Muscle layer of colon (tissue), 2 donors: ENCODE measurements at regions not wholly inside any gene's neighbourhood (a gene's known extent, or its start where the extent isn't known, plus 50 kb on each side); places are given as distances from the start of the nearest gene placed in this dataset.

Experiments
- H3K27ac ChIP-seq: one replicate; pipeline ENCODE4 v1.7.0; 2013; ENCODE audit warnings: low read depth, mild to moderate bottlenecking, low read length, moderate library complexity
- H3K27me3 ChIP-seq, 2 donors: one replicate each; pipeline ENCODE4 v1.7.0; 2013; ENCODE audit warnings: low read length in 2 of 2, mild to moderate bottlenecking in 2 of 2; ENCODE audit not compliant: insufficient read depth in 2 of 2, control insufficient read depth in 1 of 2
- H3K36me3 ChIP-seq: one replicate; pipeline ENCODE4 v1.7.0; 2013; ENCODE audit warnings: mild to moderate bottlenecking, low read length; ENCODE audit not compliant: insufficient read depth
- H3K4me1 ChIP-seq: one replicate; pipeline ENCODE4 v1.7.0; 2013; ENCODE audit warnings: mild to moderate bottlenecking, low read length; ENCODE audit not compliant: insufficient read depth
- H3K4me3 ChIP-seq, 2 donors: one replicate each; pipeline ENCODE4 v1.7.0; 2013; ENCODE audit warnings: low read length in 2 of 2, low read depth in 1 of 2, mild to moderate bottlenecking in 1 of 2, moderate library complexity in 1 of 2
- H3K9ac ChIP-seq: one replicate; pipeline ENCODE4 v1.7.0; 2013; ENCODE audit warnings: low read length
- H3K9me3 ChIP-seq: one replicate; pipeline ENCODE4 v1.7.0; 2013; ENCODE audit warnings: mild to moderate bottlenecking, low read length
- donor health status: abdominal sarcoma.
- donor health status: Adenocarcinoma of cecum.

GRCh38 chr2:147214914-147215313 lies 629.9 kb upstream of the ACVR2A start:
- H3K27me3 ChIP-seq: no peaks in the 10 kb centered on the region
- no peaks in the 10 kb centered on the region for H3K4me1 ChIP-seq
- no peak overlapping the region for H3K9ac ChIP-seq
- no peaks in the 10 kb centered on the region for H3K9me3 ChIP-seq
- no peak overlapping the region for H3K4me3 ChIP-seq
- H3K36me3 ChIP-seq: no peaks in the 10 kb centered on the region
- H3K27ac ChIP-seq: no peak overlapping the region

DNA sequence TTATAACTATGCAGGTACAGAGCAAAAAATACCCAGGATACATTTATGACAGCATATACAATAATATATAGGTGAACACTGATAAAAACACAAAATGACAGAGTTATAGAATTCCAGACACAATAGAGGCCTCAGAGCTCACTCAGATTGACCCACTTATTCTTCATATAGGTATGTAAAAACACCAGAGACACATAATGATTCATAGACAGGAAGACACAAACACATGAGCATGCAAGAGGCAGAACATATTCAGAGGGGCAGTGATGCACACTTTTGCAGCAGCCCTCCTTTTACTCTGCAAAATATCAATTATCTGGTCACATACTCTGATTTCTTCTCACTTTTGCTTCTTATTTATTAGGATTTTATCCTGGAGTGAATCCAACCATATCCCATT lies 633.3 kb upstream of the ACVR2A start:
- Histone ChIP-seq H3K4me1 (no peaks in the 10 kb centered on the region), H3K9me3 (no peaks in the 10 kb centered on the region), H3K9ac (no peak overlapping the region), H3K36me3 (no peaks in the 10 kb centered on the region), H3K4me3 (no peak overlapping the region), H3K27ac (no peak overlapping the region), H3K27me3 (no peaks in the 10 kb centered on the region)

GRCh38 chr2:147204102-147204501 lies 640.7 kb upstream of the ACVR2A start:
- Histone ChIP-seq H3K36me3 (no peaks in the 10 kb centered on the region), H3K9ac (no peak overlapping the region), H3K27me3 (no peaks in the 10 kb centered on the region), H3K4me1 (no peaks in the 10 kb centered on the region), H3K4me3 (no peak overlapping the region), H3K9me3 (no peaks in the 10 kb centered on the region), H3K27ac (no peak overlapping the region)

GRCh38 chr2:147198651-147199171 lies 646.1 kb upstream of the ACVR2A start:
- Histone ChIP-seq H3K27ac (no peak overlapping the region), H3K4me3 (no peak overlapping the region), H3K9me3 (no peaks in the 10 kb centered on the region), H3K27me3 (no peaks in the 10 kb centered on the region), H3K9ac (no peak overlapping the region), H3K4me1 (no peaks in the 10 kb centered on the region), H3K36me3 (no peaks in the 10 kb centered on the region)

DNA sequence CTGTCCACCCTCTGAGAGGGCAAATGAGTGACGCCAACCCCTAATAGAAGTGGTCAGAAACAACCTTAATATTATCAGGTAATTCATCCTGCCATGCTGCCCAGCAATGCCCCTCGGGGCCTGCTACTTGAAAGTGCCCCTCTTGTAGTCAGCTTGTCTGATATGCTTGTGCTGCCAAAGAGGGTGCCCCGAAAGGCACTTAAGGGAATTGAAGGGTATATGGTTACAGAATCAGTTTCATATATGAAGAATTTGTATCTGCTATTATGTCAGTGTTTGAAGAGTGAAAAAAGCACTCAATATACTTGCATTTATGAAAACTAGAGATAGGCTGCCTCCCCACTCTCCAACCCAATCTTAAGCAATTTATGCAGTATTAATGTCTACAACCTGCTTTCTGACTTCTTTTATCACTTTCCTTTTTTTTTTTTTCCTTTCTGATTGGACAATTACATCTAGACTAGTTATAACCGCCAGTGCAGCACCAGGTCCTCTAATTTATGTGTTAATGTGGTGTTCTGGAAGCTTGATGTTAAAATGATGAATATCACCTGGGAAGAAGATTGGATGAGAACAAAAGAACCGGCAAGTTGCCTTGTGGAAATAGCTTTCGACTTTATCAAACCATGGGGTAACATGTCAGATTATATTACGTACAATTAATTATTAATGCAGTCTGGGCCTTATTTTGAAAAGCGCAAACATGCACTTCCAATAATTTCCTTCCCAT lies 646.9 kb upstream of the ACVR2A start:
- Histone ChIP-seq H3K4me1 (no peaks in the 10 kb centered on the region), H3K9ac (no peak overlapping the region), H3K9me3 (no peaks in the 10 kb centered on the region), H3K36me3 (no peaks in the 10 kb centered on the region), H3K4me3 (no peak overlapping the region), H3K27me3 (no peaks in the 10 kb centered on the region), H3K27ac (no peak overlapping the region)

DNA sequence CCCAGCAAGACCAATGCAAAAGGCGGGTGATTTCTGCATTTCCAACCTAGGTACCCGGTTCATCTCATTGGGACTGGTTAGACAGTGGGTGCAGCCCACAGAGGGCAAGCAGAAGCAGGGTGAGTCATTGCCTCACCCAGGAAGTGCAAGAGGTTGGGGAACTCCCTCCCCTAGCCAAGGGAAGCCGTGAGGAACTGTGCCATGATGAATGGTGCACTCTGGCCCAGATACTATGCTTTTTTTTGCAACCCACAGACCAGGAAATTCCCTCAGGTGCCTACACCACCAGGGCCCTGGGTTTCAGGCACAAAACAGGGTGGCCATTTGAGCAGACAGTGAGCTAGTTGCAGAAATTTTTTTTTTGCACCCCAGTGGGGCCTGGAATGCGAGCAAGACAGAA lies 662.6 kb upstream of the ACVR2A start:
- Histone ChIP-seq H3K27me3 (no peaks in the 10 kb centered on the region), H3K27ac (no peak overlapping the region), H3K4me1 (no peaks in the 10 kb centered on the region), H3K36me3 (no peaks in the 10 kb centered on the region), H3K4me3 (no peak overlapping the region), H3K9ac (no peak overlapping the region), H3K9me3 (no peaks in the 10 kb centered on the region)

- no peaks in the 10 kb centered on the region for H3K4me1 ChIP-seq
- H3K9ac ChIP-seq: no peak overlapping the region
- no peaks in the 10 kb centered on the region for H3K9me3 ChIP-seq
- H3K27ac ChIP-seq: no peak overlapping the region
- no peak overlapping the region for H3K4me3 ChIP-seq
- no peaks in the 10 kb centered on the region for H3K27me3 ChIP-seq
- H3K36me3 ChIP-seq: no peaks in the 10 kb centered on the region
Measured at GRCh38 chr2:147181351-147182029, 663.3 kb upstream of the ACVR2A start.

- H3K4me3 ChIP-seq: no peak overlapping the region
- no peaks in the 10 kb centered on the region for H3K27me3 ChIP-seq
- no peaks in the 10 kb centered on the region for H3K9me3 ChIP-seq
- H3K9ac ChIP-seq: no peak overlapping the region
- H3K27ac ChIP-seq: no peak overlapping the region
- no peaks in the 10 kb centered on the region for H3K36me3 ChIP-seq
- no peaks in the 10 kb centered on the region for H3K4me1 ChIP-seq
Measured at GRCh38 chr2:147177071-147177857, 667.6 kb upstream of the ACVR2A start.

DNA sequence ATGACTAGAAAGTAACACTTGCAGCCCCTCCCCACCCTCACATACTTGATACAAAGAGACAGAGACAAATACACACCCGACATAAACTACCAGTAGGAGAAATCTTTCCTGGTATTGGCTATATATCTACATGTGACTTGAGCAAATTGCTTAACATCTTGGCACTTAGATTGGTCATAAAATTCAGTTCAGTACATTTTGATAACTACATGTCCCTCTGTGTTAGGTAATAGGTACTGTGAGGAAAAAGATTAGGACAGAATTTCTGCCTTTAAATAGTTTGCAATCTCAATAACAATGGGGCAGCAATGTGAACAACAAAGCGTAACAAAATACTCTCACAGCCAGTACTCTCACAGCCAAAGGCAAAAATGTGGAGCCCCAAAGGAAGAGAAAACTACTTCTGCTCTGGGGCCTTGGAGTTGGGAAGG lies 670.0 kb upstream of the ACVR2A start:
- Histone ChIP-seq H3K27ac (no peak overlapping the region), H3K36me3 (no peaks in the 10 kb centered on the region), H3K9me3 (no peaks in the 10 kb centered on the region), H3K9ac (no peak overlapping the region), H3K4me1 (no peaks in the 10 kb centered on the region), H3K27me3 (no peaks in the 10 kb centered on the region), H3K4me3 (no peak overlapping the region)

DNA sequence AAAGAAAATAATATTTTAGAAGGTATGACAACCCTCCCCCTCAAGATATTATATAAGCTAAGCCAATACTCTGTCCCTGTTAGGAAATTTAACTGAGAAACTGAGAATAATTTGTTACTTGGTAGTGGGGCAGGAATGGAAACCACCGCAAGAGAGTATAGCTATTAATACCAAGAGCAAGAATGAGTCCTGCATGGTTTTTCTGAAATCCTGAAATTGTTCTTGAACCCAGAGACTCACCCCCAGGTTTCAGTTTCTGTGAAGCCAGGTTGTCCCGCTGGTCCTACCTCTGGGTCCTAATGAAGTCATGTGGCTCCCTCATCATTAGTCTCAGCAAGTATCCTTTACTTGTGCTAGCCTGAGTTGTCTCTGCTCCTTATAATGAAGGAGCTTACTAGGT lies 671.0 kb upstream of the ACVR2A start:
- no peaks in the 10 kb centered on the region for H3K4me1 ChIP-seq
- no peaks in the 10 kb centered on the region for H3K36me3 ChIP-seq
- H3K27ac ChIP-seq: no peak overlapping the region
- no peak overlapping the region for H3K4me3 ChIP-seq
- no peaks in the 10 kb centered on the region for H3K27me3 ChIP-seq
- H3K9me3 ChIP-seq: no peaks in the 10 kb centered on the region
- H3K9ac ChIP-seq: no peak overlapping the region

DNA sequence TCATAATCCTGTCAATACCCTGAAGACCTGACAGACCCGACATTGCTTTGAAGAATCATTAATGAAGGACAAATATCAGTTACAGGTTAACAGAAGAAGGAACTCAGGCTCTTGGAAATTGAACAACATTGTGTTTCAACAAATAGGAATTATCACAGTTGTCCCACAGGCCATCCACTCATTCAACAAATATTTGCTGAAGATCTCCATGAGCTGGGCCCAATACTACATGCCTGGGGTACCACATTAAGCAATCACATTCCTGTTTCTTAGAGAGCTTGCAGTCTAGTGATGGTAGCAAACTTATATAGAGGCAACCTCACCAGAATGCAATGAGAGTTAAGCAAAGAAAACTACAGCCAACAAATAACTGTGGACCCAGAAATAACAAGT lies 671.6 kb upstream of the ACVR2A start:
- Histone ChIP-seq H3K4me1 (no peaks in the 10 kb centered on the region), H3K27ac (no peak overlapping the region), H3K27me3 (no peaks in the 10 kb centered on the region), H3K9me3 (no peaks in the 10 kb centered on the region), H3K4me3 (no peak overlapping the region), H3K36me3 (no peaks in the 10 kb centered on the region), H3K9ac (no peak overlapping the region)
